CD1c-positive myeloid dendritic cell (primary cell): ENCODE measurements at regions not wholly inside any gene's neighbourhood (a gene's known extent, or its start where the extent isn't known, plus 50 kb on each side); places are given as distances from the start of the nearest gene placed in this dataset.
"Not testable (repeated sequence)": the region's sequence is repeated elsewhere in the genome, so short reads cannot be mapped to it uniquely, and the experiment has no call there.

Experiments used
- DNase-seq: peaks from one replicate; pipeline ENCODE4 v3.0.0-alpha.2; 2016; ENCODE audit errors: extremely low spot score

DNA sequence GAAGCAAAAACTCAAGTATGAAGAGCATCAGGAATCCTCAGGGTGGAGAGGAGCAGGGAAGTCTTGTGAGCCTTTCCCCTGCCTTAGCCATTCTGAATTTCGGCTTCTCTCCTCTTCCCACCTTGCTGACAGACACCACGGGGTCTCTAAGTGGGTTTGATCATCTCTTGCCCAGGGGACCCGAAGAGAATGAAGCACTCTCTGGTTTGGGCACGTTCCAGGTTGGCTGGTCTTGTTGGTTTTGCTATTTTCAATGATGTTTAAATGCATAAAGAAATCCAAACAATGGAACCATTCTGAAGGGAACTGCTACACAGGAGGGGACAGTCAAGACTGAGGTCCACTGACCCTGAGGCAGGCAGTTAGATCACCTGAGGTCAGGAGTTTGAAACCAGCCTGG, 131.7 kb downstream of the PXDC1 start:
- DNase-seq = no peak

DNA sequence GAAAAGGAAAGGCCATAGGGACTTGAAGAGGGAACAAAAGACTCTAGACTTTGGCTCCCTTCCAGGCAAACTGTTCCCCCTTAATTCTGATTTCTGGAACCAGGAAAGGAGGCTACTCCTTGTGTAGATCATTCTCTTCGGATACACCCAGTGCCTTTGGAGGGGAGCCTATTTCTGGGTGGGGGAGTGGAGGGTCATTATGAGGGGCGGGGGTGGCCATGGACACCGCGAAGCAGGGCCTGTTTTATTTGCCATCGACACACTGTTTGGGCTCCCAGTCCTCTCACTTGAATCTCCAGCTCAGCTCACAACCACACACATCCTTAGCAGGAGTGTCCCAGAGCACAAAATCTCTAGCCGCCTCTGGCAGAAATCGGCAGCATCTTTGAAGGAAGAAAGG, 132.3 kb downstream of the PXDC1 start:
- no peak for DNase-seq

DNA sequence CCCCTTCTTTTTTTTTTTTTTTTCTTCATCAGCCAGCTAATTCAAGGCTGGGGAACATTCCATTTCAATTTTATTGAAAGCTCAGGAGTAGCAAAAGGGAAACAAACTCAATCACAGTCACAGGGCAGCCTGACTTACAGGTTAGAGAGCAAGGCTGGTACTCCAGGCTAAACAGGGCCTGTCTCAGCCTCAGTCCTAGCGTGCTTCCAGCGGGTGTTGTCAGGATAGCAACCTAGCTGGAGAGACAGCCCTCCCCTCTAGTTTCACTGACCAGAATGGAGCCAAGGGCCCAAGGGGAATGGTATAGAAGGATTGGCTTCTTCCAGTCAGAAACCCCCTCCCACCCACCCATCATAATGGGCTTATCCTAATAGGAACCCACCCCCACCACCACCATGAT, 132.9 kb downstream of the PXDC1 start:
- DNase-seq = no peak

DNA sequence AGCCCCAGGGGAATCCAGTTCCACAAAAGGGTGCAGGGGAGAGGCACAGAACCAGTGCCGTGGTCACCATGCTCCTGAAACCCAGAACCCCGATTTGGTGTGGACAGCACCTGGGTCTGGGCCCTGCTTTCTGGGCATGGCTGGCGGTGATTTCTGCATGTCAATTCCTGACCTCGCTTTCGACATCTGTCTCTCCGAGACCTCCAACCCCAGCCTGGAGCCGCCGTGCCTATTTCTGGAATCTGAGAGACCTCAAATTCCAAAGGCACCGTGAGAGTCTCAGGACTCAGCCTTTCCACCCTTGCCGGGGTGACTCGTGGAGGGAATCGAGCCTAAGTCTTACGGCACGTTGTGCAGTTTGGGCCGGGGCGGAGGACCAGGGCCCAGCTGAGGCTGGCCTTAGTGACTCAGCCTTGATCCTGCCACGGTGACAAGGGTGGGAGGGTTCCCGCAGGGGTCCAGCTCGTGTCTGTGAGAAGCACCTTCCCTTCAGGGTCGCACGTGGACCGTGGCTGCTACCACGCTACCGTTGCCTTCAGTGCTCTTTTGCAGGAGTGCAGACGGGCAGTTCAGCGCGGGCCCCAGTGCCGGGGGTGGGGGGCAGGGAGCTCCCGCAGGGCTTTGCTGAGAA, 133.7 kb downstream of the PXDC1 start:
- no peak for DNase-seq

DNA sequence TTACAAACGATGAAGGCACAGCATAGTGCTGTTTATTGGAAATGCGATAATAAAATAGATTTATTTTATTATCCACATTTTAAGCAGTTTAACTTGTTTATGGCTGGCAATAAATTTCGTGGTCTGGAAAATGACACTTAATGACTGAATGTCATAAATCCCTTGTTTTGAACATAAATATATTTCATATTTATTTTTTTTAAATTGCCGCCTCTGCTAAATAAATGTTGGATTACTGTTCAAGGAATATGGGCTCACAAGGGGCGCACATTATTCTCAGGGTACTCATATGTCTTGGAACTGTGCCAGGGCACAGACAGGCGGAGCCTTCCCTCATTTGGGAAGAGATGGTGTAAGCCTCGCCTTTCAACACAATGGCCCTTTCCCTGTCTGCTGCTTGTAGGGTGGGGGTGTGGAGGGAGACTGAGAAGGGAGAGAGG, 134.3 kb downstream of the PXDC1 start:
- DNase-seq = no peak

DNA sequence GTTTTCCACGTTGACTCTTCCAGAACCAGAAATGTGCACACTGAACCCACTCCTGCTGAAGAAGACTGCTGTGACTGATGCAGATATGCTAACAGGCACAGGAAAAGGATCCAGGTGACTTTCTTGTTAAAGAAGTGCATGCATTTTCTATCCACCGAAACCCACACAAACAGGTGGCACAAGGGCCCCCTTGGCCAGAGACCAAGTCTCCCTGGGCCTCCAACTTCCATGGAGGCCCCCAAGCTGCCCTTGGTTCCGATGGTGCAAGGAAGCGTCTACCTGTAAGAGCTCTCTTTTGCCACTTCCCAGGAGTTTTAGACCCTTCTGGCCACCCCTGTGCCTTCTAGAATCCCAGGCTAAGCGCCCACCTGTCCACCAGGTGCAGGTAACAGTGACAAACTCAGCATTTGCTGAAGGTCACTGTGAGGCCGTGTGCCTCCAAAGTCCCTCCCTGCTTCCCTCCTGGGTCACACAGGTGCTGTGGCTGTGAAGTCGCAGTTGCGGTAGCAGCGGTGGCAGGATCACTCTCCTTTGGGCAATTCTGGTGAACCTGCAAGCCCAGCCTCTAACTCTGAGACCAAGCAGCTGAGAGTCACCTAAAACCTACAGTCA, 134.8 kb downstream of the PXDC1 start:
- DNase-seq = no peak

DNA sequence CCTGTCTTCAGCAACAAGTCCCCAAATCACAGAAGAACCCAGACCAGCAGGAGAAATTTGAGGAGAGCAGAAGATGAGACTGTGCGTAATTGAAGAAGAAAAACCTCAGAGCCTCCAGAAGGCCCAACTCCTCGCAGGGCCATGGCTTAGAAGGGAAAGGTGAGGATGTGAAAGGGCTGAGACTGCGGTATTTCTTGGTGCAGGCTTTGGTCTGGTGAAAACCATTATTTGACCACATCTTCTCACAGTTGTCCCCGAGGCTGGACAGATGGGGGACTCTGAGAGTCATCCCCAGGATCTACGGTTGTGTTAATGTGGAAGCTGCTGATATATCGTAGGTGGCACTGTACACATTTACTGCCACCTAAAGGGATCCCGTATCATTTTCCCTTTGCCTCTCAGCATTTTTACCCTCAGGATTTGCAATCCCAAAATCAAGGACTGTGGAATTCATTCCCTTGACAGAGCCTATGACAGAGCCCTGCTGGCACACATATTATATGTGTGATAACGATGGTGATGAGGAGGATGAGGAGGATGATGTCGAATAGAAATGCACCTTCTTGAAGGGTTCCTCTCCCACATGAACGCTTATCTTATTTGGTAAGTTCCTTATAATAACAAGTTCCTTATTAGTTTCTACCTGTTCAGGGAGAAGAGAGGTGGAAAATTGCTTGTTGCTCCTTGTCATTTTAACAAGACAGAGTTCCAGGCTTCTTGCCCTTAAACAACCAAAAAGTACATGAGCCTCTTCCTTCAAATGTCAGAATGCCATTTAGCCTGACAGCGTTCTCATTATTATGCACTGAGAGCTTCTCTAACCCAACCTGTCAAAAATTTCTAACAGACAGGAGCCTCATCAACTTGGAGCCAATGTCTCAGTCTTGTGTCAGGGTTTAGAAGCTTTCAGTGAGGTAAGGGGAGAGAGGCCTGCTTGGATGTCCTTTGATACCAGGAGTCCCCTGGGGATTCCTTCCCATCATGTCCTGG, 135.8 kb downstream of the PXDC1 start:
- DNase-seq = no peak

DNA sequence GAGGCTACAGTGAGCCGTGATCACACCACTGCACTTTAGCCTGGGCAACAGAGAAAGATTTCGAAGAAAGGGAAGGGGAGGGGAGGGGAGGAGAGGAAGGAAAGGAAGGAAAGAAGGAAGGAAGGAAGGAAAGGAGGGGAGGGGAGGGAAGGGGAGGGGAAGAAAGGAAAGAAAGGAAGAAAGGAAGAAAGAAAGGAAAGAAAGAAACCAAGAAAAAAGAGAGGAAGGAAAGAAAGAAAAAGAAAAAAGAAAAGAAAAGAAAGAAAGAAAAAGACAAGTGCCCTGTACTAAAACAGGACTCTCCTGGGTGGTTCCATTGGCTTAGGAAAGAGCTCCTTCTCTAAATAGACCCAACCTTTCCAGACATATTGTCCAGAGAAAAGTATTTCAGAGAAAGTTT, 136.6 kb downstream of the PXDC1 start:
- DNase-seq = no peak

DNA sequence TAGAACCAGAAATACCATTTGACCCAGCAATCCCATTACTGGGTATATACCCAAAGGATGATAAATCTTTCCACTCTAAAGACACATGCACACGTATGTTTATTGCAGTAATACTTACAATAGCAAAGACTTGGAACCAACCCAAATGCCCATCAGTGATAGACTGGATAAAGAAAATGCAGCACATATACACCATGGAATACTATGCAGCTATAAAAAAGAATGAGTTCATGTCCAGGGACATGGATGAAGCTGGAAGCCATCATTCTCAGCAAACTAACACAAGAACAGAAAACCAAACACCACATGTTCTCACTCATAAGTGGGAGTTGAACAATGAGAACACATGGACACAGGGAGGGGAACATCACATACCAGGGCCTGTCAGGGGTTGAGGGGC, 137.9 kb downstream of the PXDC1 start:
- not testable (repeated sequence) for DNase-seq

DNA sequence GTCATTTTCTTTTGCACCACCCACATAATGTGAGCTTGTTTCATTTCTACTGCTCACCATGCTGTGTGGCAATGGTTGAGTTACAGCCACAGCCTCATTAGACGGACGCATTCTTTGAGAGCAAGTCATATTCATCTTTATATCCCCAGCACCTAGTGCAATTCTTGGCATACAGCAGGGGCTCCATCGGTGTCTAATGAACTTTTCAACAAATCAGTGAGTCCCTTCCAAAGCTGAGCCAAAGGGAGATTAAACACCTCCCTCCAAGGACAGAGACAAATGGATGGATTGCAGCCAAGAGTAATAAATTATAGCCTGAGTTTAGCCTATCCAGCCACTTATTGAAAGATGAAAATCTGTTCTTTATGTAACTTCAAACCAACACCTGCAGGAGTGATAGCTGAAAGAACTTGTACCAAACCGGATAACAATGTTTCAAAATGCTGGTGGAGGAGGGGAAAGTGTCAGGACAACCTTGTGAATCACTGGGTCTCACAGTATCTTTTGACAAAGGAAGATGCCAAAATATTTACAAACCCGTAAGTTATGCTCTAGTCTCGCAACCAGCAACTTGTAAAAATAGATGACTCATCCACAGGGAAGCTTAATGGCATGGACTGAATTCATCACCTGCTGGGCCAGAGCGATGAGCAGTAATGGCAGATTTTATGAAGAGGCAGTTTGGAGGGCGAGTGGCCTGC, 139.0 kb downstream of the PXDC1 start:
- DNase-seq = no peak

DNA sequence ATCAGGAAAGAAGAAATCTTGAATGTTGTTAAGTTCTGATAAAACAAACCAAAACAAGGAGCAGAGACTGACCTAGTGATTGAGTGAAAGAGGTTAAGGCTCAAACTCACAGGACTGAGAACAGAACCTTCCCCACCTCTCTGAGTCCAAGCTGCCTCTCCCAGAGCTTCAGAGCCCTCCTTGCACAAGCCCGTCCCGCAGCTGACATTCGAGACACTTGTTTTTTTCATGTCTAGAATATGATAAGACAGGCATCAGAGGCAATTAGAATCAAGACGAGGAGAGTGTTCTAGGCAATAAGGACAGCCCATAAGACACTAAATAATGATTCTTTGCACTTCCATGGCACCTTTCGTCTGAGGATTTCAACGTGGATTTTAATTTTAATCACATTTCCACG, 140.6 kb downstream of the PXDC1 start:
- no peak for DNase-seq

DNA sequence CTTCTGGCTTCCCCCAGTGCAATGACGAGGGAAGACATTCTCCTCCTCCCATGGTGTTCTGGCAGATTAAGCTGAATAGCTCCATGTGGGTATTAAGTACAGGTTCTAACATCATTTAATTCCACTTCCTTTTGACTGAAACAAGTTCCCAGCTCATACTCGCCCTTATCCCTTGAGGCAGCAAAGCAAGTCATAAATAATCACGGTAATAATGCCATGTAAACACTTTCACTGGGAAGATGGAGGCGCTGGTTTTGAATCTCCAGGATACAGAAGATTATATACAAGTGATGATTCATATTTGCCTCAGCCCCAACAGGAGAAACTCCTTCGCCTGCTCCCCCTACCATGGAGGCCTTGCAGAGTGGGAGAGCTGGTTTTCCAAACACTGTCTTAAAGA, 141.3 kb downstream of the PXDC1 start:
- no peak for DNase-seq

DNA sequence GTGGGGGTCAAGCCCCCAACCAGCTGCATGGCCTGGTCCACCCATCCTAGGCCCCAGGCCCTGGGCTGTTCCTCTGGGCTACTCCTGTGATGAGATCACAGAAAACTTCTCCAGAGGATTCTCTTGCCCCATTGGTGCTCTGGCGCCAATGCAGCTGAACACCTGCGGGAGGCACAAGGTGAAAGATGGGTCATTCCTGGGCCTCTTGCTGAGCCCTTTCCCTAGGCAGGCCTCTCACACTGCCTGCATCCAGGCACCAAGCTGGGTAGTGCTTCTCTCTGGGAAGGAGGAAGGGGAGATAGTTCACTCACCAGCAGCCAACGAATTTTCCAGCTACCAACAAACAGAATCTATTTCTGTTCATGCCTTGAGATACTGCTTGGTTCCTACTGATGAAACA, 142.1 kb downstream of the PXDC1 start:
- no peak for DNase-seq

DNA sequence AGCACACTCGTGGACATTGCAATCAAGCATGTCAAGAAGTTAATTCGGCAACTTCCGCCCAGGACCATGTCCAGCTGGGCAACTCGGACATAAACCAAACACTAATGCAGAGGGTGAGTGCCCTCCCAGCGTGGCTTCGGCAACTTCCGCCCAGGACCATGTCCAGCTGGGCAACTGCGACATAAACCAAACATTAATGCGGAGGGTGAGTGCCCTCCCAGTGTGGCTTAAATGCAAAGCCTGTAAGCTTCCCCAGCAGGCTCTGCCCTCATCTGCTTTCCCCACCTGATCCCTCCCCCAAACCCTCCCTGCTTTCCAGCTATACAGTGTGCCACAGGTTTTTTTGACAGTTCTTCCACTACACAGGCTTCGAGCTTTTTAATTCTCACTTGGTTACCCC, 143.4 kb downstream of the PXDC1 start:
- DNase-seq = no peak

DNA sequence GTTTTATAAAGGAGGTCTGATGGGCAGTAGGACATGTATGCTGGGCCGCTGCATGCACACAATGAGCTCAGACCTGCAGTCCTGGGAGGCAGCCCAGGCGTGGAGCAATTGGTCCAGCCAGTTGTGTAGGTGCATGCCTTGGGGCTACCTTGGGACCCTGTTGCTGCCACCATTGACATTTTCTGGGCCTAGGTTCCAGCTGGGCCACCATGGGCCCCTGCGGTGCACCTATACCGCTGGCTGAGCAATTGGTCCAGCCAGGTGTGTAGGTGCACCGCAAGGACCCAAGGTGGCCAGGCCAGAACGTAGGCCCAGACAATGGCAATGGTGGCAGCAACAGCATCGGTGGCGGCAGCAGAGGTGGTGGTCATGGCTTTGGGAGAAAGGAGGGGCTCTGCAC, 143.9 kb downstream of the PXDC1 start:
- no peak for DNase-seq

DNA sequence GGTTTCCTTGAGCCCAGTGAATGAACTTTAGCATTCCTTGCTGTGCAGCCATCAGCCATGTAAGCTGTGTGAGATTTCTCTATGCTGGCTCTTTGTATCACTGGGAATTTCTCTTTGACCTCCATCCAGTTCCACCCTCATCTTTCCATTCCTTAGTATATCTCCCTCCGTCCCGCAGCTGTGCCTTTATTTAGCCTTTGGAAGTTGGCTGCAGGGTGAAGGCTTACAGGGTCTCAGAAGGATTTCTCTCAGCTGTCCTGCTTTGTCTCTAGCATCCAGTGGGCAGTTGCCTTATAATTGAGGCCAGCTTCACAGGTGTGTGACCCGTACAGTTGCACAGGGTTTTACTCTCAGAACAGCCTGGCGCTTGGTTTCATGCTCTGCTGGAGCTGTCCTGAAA, 144.3 kb downstream of the PXDC1 start:
- no peak for DNase-seq

DNA sequence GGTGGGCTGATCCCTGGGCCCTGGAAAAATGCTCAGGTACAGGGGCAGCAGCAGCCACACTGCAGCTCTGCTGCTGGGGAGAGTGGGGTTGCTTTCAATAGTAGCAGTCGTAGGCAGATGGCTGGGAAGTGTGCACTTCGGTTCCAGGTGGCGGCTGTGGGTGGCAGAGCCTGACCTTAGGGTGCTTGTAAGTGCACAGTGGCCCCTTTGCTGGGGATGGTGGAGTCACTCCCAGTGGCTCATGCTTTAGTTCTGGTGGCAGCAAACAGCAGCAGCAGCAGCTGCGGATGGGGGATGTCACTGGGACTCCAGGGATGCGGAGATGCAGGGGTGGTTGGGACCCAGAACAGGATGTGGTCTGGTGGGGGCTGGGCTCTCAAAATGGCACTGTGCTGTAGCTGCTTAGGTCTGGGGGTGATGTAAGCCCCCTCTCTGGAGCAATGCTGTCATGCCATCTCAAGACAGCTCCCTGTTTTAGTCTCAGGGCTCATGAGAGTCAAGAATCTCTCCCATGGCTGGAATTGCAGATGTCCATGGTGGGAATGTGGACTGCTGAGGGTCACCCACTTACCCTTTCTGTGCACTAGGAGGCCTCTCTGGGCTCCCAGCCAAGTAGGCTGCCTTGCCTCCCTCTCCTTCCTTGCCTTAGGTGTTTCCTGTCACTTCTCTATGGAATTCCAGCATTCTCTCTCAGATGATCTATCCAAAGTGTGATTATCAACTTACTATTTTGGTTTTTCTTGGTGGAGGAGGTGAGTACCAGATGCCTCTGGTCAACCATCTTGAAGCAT, 146.7 kb upstream of the SLC22A23 start:
- DNase-seq = no peak

DNA sequence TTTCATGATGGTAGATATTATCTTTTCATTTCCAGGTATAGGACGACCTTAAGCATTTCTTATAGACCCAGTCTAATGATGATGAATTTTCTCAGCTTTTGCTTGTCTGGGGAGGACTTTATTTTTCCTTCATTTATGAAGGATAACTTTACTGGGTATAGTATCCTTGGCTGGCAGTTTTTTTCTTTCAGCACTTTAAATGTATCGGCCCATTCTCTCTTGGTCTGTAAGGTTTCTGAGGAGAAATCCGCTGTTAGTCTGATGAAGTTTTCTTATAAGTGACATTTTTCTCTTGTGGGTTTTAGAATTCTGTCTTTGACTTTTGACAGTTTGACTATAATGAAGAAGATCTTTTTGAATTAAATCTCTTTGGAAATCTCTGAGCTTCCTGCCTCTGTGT, 144.7 kb upstream of the SLC22A23 start:
- DNase-seq = no peak

DNA sequence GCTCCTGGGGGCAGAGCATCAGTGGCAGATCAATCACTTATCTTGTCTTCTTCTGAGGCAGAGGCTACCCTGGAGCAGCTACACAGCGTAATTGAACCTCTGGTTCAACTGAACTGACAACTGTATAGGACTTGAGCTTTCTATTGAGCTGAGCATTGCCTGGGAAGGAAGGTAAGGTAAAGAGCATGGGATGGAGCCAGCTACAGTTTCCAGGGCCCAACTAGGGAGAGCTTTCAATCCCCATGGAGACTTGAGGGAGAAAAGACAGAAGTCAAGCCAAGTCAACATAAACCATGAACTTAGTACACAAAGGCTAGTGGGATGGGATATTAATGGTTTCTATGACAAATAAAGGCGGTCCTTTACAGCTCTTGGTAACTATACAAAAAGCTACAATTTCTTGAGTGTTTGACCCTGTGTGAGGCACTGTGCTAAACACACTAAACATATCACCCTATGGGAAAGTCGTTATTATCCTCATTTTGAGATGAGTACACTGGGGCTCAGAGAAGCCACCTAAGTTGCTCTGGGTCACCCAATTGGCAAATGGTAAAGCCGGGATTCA, 140.7 kb upstream of the SLC22A23 start:
- DNase-seq = no peak

DNA sequence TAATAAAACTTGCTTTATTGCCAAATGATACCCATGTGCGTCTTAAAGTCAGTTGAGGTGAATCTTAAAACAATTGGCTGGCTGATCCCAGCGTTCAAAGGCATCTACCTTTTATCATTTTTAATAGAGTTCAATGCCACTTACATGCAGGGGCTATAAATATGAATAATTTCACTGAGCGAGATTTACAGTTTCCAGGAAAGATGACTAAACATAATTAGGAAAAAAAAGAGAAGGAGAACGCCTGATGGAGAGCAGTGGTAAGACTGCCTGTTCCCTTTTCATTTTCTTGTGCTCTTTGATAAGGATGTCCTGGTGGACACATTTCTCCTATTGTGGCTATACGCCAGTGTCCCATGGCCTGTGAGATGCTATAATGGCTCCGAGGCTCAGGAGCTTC, 139.9 kb upstream of the SLC22A23 start:
- no peak for DNase-seq

DNA sequence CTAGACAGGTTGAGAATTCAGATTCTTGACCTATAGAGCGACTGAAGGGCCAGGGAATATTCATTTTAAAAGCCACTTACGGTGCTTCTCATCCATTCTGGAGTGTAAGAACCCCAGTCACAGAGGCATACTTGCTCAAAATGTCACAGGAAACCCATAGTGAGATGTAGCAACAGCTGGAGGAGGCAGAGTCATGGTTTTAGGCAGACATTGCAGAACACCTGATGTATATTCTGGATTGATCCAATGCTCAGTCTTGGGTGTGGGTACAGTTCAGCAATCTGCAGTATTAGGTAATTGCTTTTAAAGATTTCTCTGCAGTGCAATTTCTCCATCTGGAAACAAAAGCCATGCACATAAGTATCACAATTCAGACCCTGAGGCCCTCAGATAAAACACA, 137.4 kb upstream of the SLC22A23 start:
- no peak for DNase-seq
